HG02763 (cell line): ENCODE measurements at regions not wholly inside any gene's neighbourhood (a gene's known extent, or its start where the extent isn't known, plus 50 kb on each side); places are given as distances from the start of the nearest gene placed in this dataset.
"Not testable (repeated sequence)": the region's sequence is repeated elsewhere in the genome, so short reads cannot be mapped to it uniquely, and the experiment has no call there.

ENCODE experiments used
- ATAC-seq: cut with Tn5 transposase; IDR thresholded peaks from one replicate; pipeline ENCODE4 v1.9.1; 2021; ENCODE audit warnings: mild to moderate bottlenecking, moderate library complexity; ENCODE audit not compliant: unreplicated experiment

GRCh38 chr2:33931164-33931563, 332.1 kb upstream of the FAM98A start:
- no peak for ATAC-seq

- peak; percentile 85 for ATAC-seq
These were observed 330.4 kb upstream of the FAM98A start for GRCh38 chr2:33929467-33929866.

GRCh38 chr2:33927756-33928155, 328.7 kb upstream of the FAM98A start:
- ATAC-seq: no peak

- ATAC-seq: no peak
These were observed 326.2 kb upstream of the FAM98A start for GRCh38 chr2:33925311-33925710.

- ATAC-seq: no peak
These were observed 325.6 kb upstream of the FAM98A start for GRCh38 chr2:33924586-33925169.

- ATAC-seq: no peak
These were observed 318.2 kb upstream of the FAM98A start for GRCh38 chr2:33917252-33917651.

- ATAC-seq: no peak
These were observed 314.0 kb upstream of the FAM98A start for GRCh38 chr2:33913071-33913616.

GRCh38 chr2:33911327-33911726, 312.2 kb upstream of the FAM98A start:
- ATAC-seq: no peak

- no peak for ATAC-seq
These were observed 311.0 kb upstream of the FAM98A start for GRCh38 chr2:33909945-33910695.

GRCh38 chr2:33907866-33908265, 308.8 kb upstream of the FAM98A start:
- no peak for ATAC-seq

- not testable (repeated sequence) for ATAC-seq
These were observed 307.0 kb upstream of the FAM98A start for GRCh38 chr2:33906129-33906528.

GRCh38 chr2:33904801-33905200, 305.7 kb upstream of the FAM98A start:
- ATAC-seq: no peak

- no peak for ATAC-seq
These were observed 304.6 kb upstream of the FAM98A start for GRCh38 chr2:33903701-33904100.

GRCh38 chr2:33903215-33903614, 304.1 kb upstream of the FAM98A start:
- ATAC-seq: no peak

- ATAC-seq: no peak
These were observed 301.5 kb upstream of the FAM98A start for GRCh38 chr2:33900610-33901009.

GRCh38 chr2:33897741-33898140, 298.6 kb upstream of the FAM98A start:
- ATAC-seq: no peak

GRCh38 chr2:33893824-33894223, 294.7 kb upstream of the FAM98A start:
- ATAC-seq: no peak

- no peak for ATAC-seq
These were observed 292.5 kb upstream of the FAM98A start for GRCh38 chr2:33891616-33892015.

- no peak for ATAC-seq
These were observed 291.6 kb upstream of the FAM98A start for GRCh38 chr2:33890686-33891085.

GRCh38 chr2:33877348-33878016, 278.4 kb upstream of the FAM98A start:
- ATAC-seq: no peak

GRCh38 chr2:33873076-33873605, 274.0 kb upstream of the FAM98A start:
- no peak for ATAC-seq
